Astrocyte (in vitro differentiated cells and primary cell): ENCODE measurements at regions not wholly inside any gene's neighbourhood (a gene's known extent, or its start where the extent isn't known, plus 50 kb on each side); places are given as distances from the start of the nearest gene placed in this dataset.

Source experiments
- EZH2 ChIP-seq: IDR thresholded peaks from 2 replicates; pipeline ENCODE4 v1.6.1; 2012; ENCODE audit warnings: mild to moderate bottlenecking, low read length, inconsistent platforms; ENCODE audit not compliant: insufficient read depth
- TF ChIP-seq, protein P1 (sequence below): IDR thresholded peaks from 2 replicates; pipeline ENCODE4 v1.5.1; 2011; ENCODE audit warnings: low read depth, mild to moderate bottlenecking, inconsistent platforms, low read length, moderate library complexity; ENCODE audit not compliant: insufficient read depth

DNA sequence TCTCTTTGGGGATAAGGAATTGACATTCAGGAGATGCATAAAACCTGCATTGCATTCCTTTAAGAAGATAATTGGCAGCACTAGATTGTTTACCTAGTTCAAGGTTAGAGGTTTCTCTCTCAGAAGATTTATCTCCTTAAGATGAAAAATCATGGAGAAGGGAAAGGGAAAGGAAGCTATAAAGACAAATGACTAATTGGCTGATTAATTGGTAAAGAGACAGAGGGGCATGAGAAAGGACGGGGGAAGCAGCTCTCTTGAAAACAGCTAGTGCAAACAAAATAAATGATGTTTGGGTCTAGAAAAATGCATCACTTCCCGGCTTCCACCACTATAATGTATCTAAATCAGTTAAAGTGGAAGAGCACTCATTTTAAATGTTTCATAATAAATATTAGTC, 941.2 kb downstream of the XPNPEP1 start:
- TF ChIP-seq, protein P1, sequence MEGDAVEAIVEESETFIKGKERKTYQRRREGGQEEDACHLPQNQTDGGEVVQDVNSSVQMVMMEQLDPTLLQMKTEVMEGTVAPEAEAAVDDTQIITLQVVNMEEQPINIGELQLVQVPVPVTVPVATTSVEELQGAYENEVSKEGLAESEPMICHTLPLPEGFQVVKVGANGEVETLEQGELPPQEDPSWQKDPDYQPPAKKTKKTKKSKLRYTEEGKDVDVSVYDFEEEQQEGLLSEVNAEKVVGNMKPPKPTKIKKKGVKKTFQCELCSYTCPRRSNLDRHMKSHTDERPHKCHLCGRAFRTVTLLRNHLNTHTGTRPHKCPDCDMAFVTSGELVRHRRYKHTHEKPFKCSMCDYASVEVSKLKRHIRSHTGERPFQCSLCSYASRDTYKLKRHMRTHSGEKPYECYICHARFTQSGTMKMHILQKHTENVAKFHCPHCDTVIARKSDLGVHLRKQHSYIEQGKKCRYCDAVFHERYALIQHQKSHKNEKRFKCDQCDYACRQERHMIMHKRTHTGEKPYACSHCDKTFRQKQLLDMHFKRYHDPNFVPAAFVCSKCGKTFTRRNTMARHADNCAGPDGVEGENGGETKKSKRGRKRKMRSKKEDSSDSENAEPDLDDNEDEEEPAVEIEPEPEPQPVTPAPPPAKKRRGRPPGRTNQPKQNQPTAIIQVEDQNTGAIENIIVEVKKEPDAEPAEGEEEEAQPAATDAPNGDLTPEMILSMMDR = no peak
- TF ChIP-seq EZH2 = no peak
